Stimulated activated CD4-positive, alpha-beta T cell treated with anti-CD3 and anti-CD28 coated beads, TNF-alpha, amount 100 ng/mL, for 48 hours (primary cell): ENCODE measurements at regions not wholly inside any gene's neighbourhood (a gene's known extent, or its start where the extent isn't known, plus 50 kb on each side); places are given as distances from the start of the nearest gene placed in this dataset.

ENCODE experiments used
- DNase-seq, 3 donors: peaks; one replicate each; pipeline ENCODE4 v3.0.0-alpha.2; 2020; ENCODE audit warnings: low read depth in 3 of 3

DNA sequence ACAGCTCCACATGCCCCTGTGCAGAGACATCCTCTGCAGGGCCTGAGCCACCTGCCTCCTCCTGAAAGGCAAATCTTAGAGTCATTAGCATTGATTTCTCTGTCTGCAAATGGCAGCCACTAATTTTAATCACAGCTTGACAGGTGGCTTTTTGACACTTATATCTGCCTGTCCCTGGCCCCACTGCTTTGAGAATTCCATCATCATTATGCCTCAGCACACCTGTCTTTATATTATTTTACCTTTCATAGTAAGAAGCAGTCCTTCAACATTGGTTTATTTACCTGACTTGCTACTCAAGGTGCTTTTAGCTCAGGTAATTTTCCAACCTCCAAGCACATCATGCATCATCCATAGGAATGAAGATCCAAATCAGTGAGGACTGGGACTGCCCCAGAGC is 451.3 kb downstream of the MTRR start:
- DNase-seq: no peak

DNA sequence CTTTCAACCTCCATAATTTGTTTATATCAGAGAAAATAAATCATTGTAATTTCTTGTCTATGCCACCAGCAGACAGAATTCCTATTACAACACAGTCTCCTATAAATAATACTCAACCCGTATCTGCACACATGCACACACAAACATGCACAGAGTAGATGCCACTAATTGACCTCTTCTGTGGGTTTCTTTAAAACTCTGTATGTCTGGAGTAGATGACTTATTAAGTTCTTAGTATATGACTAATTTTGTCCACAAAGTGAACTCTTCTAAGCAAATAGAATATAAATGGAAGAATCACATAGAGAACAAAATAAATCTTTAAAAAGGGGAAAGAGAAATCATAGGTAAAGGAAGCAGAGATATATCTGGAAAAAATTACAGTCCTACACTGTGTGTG is 452.3 kb downstream of the MTRR start:
- DNase-seq: no peak

DNA sequence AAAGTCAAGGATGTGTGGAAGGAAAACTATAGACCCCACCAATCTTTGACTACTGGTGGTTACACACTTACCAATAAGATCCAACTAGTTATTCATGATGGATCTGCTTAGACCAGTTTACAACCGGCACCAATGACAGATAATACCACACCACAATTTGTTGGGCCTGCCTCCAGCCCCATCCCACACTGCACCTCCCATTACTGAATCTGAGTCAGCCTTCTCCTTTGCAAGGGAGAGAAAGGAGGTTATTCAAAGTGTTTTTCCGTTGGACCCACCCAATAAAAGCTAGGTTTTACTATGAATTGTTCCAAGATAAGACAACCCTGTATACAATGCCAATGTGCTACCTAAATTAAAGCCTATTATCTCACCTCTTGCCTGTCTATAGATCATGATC is 453.5 kb downstream of the MTRR start:
- no peak for DNase-seq

DNA sequence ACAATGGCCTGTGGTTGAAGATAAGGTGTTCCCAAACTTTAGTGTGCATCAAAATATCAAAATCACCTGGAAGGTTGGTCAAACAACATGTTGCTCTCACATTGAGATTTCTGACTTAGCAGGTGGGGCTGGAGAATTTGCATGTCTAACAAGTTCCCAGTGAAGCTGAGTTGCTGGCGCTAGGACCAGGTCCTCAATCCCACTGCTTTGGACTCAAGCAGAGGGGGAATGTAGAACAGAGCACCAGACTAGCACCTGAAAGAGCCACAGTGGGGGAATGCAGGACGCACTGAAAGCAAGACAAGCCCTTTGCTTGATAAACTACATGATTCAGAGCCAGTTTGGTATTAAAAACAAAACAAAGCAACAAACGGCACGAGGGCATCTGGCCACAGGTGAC is 458.1 kb downstream of the MTRR start:
- DNase-seq: no peak

DNA sequence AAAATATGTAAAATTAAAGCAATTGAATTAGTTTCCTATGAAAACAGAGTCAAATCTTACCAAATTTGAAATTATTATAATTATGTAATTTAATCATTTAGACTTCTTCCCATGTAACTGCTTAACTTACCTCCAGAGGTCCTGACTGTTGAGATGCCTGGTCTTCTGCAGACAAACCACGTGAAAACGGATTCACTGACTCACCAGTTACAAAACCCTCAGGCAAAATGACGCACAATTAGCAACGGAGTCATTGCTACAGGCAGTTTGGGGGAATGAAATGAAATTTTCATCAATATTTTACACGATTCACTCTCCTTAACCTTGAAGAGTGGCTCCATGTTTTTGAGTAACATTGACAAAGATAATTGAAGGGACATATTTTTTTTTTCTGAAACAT is 460.8 kb downstream of the MTRR start:
- DNase-seq: no peak

DNA sequence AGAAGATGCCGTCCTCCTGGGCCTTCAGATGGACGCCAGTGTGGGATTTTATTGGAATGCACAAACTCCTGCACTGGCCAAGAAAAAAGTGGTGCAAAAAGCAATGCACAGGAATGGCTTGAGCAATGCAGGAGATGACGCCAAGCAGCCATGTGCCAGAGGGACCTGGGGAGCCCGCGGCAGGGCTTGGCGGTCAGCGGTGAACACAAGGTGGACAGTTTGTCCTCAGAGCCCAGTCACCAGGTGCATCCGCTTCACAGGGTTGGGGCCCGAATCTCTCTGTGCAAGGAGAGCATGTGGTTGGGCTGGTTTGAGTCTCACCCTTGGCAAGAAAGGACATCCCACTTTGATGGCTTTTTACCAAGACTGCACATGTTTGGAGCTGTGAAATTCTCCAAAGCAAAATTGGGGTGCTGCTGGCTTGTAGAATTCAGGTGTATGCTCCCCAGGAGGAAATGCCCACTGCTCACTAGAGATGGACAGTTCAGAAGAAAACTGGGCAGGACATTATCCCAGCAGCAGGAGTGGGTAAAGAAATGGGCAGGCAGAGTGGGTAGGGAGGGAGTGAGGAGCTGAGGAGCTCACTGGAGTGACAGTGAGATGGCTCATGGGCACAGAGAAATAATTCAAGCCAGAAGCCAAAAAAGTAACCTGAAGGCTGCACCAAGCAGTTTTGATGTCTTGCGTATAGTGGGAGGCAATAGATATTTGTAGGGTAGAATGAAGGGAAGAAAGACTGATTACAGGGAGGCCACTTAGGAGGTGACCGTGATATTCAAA is 463.9 kb downstream of the MTRR start:
- DNase-seq: no peak

DNA sequence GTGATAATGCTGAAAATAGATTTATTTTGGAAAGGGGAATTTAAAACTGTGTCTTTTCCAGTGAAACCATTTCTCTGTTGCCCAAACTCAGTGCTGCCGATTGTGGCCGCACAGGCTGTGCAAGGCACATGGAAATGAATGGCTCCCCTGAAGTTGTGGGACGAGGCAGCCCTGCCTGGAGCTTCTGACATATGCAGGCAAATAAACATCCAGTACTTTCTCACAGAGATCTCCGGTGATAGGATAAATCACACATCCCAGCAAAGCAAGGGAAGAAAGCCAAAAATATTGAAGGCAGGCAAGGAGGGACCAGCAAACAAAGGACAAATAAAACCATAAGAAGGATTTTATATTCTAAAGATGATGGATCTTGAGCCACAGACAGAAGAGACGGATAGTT is 464.5 kb downstream of the MTRR start:
- no peak for DNase-seq

DNA sequence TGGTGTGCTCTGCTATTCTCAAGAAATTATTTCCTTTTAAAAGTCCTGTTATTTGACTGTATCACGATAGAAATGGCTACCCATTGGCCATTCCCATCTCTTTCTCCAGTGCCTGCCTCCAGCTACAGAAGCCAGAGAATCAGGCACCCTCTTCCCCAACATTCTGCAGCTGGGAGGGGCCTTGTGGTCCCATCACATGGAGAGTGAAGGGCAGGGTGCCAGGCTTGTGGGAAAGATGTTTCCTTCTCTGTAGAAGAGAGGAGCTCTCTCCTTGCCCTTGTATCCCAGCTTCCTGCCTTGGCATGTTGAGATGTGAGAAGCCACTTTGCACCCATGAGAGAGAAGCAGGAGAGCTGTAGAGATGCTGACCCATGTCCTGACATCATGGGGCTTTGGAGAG is 465.0 kb downstream of the MTRR start:
- no peak for DNase-seq

DNA sequence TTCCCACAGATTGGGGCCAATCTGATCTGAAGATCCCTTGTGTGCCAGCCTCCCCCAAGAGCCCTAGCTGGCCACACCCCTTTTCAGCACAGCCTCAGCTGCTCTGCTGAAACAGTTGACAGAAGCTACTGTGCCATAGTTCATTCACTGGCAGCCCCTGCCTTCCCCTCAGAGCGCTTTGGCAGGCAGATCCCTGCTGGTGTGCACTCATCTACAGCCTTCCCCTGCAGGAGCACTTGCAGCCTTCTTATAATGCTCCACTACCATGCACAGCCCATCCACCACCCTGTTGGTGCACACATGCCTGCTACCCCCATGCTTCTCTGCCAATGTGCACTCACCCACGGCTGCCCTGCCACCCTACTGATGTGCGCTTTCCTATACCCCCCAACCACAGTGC is 471.3 kb downstream of the MTRR start:
- DNase-seq: no peak

DNA sequence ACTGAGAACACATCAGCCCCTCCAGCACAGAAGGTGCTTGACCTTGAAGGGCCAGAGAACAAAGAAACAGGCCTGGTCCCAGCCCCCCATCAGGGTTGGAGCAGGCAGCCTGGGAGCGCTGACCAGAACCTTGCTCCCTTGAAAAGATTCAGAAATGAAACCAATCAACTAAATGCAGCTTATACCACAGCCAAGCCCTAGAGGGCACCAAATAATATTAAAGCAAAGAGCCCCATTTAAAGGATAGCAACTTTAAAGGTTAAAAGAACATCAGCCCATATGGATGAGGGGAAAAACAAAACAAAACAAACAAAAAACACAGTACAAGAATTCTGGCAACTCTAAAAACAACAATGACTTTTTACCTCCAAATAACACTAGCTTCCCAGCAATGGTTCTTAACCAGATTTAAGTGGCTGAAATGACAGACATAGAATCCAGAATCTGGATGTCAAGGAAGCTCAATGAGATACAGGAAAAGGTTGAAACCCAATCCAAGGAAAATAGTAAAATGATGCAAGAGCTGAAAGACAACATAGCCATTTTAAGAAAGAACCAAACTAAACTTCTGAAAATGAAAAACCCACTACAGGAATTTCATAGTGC is 471.9 kb downstream of the MTRR start:
- DNase-seq: no peak

DNA sequence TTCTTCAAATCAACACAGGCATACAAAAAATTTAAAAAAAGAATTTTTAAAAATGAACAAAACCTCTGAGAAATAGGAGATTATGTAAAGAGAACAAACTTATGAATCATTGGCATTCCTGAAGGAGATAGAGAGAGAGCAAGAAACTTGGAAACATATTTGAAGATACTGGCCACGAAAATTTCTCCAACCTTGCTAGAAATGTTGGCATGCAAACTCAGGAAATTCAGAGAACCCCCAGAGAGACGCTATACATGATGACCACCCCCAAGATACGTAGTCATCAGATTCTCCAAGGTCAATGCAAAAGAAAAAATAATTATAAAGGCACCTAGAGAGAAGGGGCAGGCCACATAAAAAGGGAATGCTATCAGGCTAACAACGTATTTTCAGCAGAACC is 472.5 kb downstream of the MTRR start:
- no peak for DNase-seq

DNA sequence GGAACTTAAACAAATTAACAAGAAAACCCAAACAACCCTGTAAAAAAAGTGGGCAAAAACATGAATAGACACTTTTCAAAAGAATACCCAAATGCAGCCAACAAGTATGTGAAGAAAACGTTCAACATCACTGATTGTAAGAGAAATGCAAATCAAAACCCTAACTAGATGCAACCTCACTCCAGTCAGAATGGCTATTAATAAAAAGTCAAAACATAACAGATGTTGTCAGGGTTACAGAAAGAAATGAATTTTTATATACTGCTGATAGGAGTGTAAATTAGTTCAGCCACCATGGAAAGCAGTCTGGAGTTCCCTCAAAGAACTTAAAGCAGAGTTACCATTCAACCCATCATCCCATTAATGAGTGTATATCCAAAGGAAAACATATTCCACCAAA is 479.0 kb downstream of the MTRR start:
- no peak for DNase-seq

DNA sequence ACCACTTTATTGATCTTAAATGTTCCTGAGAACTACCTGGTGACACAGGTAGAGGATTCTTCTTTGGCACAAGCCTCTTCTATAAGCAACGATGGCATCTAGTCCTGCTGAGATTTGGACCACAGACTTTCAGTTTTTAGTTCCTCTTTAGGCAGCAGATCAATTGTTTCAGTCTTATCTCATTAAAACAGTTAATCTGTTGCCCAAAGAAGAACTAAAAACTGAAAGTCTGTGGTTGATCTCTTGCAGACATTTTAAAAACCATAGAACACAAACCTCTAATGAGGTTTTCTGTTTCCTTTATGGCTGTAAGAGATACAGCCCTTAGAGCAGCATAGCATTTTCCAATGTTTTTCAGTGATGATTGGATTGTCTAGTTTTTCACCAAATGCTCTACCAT is 480.9 kb downstream of the MTRR start:
- DNase-seq: no peak

DNA sequence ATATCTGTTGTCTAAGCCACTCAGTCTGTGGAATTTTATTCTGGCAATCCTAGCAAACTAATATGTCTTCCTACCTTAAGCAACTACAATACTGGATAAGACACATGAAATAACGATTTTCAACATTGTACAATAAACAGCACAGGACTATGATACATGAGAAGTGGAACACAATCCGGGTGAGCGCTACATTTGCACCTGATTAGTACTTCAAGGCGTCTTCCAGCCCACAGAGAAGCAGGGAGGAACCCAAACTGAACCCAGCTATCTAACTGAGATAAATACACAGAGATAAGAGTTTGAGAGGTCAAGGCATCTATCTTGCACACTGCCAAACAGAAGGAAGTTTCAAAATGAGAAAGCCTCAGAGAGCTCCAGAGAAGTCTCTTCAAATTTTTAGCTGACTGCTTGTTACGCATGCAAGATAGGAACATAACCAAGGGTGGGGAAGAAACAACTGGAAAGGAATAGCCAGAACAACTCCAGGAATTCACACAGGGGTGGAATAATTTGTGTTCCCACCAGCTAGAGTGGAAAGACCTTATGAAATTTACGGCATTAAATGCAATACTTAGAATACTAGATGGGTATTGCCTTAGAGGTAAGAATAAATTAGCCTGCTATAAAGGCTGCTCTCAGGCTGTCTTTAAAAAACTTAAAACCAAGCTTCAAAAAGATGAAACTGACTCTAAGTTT is 481.8 kb downstream of the MTRR start:
- DNase-seq: no peak

DNA sequence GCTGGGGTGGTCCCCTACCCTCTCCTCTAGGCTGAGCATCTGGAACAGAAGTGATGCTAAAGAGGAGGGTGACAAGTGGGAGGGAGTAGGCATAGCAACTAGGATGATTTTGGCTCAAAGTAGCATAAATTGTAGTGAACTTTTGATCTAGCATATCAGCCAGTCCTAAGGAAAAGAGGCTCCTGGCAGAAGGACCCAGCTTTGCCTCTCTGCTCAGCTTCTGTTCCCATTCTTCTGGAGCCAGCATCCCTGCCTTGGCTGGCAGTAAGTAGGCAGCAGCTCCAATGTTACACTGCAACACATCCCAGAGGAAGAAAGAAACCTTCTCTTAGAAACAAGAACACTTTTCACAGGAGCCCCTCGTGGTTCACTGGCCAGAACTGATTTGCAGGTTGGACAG is 487.0 kb downstream of the MTRR start:
- no peak for DNase-seq

DNA sequence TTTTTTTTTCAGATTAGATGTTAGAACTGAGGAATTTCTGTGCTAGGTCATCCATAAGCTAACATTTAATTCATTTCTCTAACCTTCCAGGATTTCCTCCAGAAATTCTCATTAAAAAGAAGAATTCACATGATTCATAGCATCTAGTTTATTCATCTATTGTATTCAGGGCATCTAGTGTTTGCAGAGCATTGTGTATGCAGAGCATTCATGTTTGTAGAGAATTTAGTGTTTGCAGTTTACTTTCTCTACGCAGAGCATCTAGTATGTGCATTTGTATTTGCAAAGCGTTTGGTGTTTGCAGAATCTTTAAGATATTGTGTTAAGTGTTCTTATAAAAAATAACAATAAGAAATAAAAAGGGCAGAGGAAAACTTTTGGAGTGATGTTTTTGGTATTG is 491.1 kb downstream of the MTRR start:
- no peak for DNase-seq

DNA sequence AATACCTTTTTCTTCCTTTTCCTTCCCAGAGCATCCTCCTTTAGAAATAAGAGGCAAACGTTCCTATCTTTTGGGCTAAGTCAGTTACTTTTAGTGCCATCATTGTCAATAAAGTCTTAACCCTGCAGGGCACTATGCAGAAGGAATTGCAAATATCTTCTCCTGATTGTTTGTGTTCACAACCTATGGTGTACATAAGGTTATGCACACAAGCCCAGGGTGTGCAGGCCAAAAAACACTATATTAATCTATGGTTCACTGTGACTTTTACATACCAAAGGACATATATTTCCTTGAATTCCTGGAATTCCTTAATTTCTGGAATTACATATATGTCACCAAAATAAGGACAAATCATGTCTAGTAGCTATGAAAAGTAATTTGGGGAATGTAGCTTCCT is 493.5 kb downstream of the MTRR start:
- no peak for DNase-seq

DNA sequence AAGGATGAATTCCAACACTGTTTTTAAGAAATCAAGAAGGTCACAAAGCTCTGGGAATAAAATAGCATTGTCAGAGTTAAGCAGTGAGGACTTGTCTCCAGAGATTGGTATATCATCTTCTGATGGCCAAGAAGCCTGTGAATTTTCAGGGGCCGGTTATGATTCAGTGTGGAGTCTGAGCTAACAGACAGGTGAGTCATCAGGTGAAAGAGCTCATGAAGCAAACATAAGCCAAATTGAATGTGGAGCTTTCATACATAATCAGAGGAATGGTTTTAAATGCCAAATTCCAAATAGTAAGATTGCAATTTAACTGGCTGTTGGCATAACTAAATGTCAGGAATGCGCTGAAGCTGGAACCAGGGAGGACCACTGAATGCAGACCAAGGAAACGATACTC is 494.2 kb downstream of the MTRR start:
- no peak for DNase-seq

DNA sequence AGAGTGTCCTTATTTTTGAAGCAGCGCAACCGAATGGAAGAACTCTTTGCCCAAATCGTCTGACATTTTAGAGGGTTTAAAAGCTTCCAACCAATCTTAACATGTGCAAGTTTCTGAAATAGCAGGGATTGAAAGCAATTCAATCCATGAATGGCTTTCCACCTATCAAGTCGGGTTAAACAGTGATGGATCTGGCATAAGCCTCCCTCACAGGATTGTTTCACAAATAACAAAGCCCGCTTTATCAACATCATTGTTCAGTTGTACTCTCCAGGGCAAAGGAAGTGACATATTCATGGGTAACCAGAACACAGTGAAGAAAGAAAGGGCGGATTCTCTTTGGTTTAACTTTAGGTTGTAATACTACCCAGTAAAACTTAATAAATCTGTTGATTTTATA is 497.3 kb downstream of the MTRR start:
- DNase-seq: no peak

DNA sequence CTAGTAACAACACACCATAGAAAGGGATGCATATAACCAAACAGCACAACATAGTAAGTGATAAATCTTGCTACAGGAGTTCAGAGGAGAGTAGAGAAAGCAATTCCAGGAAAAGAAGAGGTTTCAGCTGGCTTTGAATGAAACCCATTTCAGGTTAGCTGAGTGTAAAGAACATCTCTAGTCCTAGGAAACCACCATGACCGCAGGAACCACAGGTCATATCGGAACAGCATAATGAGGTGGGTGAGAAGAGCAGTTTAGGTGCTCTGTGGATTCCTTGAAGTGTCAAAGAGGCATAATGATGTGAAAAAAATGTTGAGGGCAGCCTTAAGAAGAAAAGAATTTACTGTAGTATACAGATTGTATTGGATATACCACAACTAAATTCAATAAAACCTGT is 507.5 kb downstream of the MTRR start:
- no peak for DNase-seq

DNA sequence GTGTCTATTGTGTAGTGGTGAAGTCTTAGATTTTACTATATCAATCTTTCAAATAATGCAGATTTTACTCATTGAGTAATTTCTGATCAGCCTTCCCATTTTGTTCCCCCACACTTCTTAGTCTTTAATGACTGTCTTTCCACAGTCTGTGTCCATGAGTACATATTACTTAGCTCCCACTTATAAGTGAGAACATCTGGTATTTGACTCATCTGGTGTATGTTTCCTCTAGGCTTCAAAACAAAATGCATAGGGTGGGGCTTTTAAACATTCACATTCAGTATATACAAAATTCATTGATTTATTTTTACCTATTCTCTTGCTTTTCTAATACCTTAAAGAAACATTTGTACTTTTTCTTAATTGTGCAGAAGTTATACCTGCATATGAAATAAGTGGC is 513.0 kb downstream of the MTRR start:
- DNase-seq: no peak

DNA sequence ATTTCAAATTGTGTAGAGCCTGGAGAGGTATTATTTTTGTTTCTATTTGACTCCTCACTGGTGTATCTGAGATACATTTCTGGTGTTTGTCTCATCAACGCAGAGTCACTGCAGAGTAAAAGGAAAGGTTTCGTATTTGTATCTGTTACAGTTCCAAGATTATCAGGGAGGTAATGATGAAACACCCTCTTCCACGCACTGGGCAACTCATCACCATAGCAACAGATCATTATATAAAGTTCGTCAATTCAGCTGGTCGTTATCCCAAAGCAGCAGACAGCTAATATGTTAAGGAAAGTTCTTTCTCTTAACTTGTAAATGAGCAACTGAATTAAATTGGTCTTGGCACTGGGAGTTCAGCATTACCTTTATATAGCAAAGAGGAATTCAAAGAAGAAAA is 513.5 kb downstream of the MTRR start:
- DNase-seq: no peak

DNA sequence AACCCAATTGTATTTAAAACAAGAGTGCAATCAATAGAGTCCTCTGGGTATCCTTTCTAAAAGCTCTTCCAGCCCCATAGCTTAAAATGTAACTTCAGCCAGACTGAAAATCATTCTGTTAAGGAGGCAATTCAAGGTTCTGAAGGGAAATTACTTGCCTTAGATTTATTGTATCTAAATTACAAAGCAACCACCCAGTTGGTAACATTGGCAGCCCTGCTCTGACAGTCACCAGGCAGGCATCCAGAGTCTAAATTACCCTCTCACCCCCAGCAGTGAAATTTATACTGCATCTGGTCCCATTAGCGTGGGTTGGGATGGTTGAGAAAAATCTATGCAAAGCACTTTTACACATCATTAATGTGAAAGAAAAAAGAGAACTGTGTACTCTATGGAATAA is 514.7 kb downstream of the MTRR start:
- no peak for DNase-seq
